ENCODE measurements at regions not wholly inside any gene's neighbourhood (a gene's known extent, or its start where the extent isn't known, plus 50 kb on each side); places are given as distances from the start of the nearest gene placed in this dataset.

GRCh38 chr6:106883808-106884262, 90.7 kb downstream of the CD24 start:
- H3K9me3 ChIP-seq (replicated peaks; ENCODE audit: control insufficient read depth, insufficient read depth, low read depth, low read length): no peaks in the 10 kb centered on the region
- WGBS (ENCODE audit: insufficient coverage, low coverage, missing lambda C conversion rate): 5% methylated on average over 4 of the region's 4 CpGs
- no peak overlapping the region for H3K4me3 ChIP-seq
- no peaks in the 10 kb centered on the region for H3K36me3 ChIP-seq (ENCODE audit: control insufficient read depth, insufficient read depth, low read length)
- no peak overlapping the region; a peak in 1 of 4 replicates for H3K9ac ChIP-seq (ENCODE audit: insufficient read depth in 1 of 2, low read depth in 2 of 2, low read length in 2 of 2)
- POLR2A ChIA-PET: no interaction called here
- peak overlapping the region; percentile 49; the same call in 2 of the 3 replicates for H3K27ac ChIP-seq (ENCODE audit: extremely low read depth, low read depth, low read length)
- H3K9me1 ChIP-seq (ENCODE audit: control insufficient read depth, insufficient read depth, low read length): peaks cover 3% of the 10 kb centered on the region
- BruUV-seq (replicated peaks): no TSS peak
- CTCF ChIA-PET (ENCODE audit: low intra/inter-chr PET ratio): no interaction called here
- ATAC-seq: peak; percentile 77
- H3K27me3 ChIP-seq (ENCODE audit: control insufficient read depth in 2 of 2, insufficient read depth in 2 of 2, low read length in 2 of 2): no peaks in the 10 kb centered on the region; a peak in 1 of 5 replicates
- DNase-seq (ENCODE audit: extremely low read depth in 1 of 4, low spot score in 3 of 4): peak in 2 of 4 experiments; percentile 45 to 72
- H3K4me1 ChIP-seq (replicated peaks in 1 of 2; ENCODE audit: control insufficient read depth in 2 of 2, insufficient read depth in 2 of 2, low read length in 2 of 2): peaks cover 5 to 38% of the 10 kb centered on the region in 2 experiments
- in situ Hi-C loops (cut with MboI) (no loop called here), intact Hi-C loops (cut with micrococcal nuclease) (loop anchor here (2.0 kb wide), 1 partner anchor 95 kb away; no protein-coding TSS in a partner anchor)
- no peaks in the 10 kb centered on the region for H3K79me2 ChIP-seq (ENCODE audit: control insufficient read depth, insufficient read depth, low read length)
- no peaks in the 10 kb centered on the region for H4K20me1 ChIP-seq (replicated peaks; ENCODE audit: control insufficient read depth, insufficient read depth, low read length)
- no peak for FAIRE-seq
- H2AFZ ChIP-seq (ENCODE audit: low read depth, low read length): peak overlapping the region; percentile 89
- no peak overlapping the region for H3K4me2 ChIP-seq (ENCODE audit: insufficient read depth, low read length)
- peak; percentile 58 for TF ChIP-seq L3MBTL2 (IDR thresholded peaks at IDR 0.05)
- TF ChIP-seq ZKSCAN3 (CRISPR knock-in tag; IDR thresholded peaks at IDR 0.05): no peak
- TF ChIP-seq CBFB (CRISPR knock-in tag; IDR thresholded peaks at IDR 0.05): no peak
- TF ChIP-seq, protein P1, sequence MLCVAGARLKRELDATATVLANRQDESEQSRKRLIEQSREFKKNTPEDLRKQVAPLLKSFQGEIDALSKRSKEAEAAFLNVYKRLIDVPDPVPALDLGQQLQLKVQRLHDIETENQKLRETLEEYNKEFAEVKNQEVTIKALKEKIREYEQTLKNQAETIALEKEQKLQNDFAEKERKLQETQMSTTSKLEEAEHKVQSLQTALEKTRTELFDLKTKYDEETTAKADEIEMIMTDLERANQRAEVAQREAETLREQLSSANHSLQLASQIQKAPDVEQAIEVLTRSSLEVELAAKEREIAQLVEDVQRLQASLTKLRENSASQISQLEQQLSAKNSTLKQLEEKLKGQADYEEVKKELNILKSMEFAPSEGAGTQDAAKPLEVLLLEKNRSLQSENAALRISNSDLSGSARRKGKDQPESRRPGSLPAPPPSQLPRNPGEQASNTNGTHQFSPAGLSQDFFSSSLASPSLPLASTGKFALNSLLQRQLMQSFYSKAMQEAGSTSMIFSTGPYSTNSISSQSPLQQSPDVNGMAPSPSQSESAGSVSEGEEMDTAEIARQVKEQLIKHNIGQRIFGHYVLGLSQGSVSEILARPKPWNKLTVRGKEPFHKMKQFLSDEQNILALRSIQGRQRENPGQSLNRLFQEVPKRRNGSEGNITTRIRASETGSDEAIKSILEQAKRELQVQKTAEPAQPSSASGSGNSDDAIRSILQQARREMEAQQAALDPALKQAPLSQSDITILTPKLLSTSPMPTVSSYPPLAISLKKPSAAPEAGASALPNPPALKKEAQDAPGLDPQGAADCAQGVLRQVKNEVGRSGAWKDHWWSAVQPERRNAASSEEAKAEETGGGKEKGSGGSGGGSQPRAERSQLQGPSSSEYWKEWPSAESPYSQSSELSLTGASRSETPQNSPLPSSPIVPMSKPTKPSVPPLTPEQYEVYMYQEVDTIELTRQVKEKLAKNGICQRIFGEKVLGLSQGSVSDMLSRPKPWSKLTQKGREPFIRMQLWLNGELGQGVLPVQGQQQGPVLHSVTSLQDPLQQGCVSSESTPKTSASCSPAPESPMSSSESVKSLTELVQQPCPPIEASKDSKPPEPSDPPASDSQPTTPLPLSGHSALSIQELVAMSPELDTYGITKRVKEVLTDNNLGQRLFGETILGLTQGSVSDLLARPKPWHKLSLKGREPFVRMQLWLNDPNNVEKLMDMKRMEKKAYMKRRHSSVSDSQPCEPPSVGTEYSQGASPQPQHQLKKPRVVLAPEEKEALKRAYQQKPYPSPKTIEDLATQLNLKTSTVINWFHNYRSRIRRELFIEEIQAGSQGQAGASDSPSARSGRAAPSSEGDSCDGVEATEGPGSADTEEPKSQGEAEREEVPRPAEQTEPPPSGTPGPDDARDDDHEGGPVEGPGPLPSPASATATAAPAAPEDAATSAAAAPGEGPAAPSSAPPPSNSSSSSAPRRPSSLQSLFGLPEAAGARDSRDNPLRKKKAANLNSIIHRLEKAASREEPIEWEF (CRISPR knock-in tag; IDR thresholded peaks at IDR 0.05): no peak
- no peak for TF ChIP-seq ETV5 (CRISPR knock-in tag; IDR thresholded peaks at IDR 0.05; ENCODE audit: low read depth)
- no peak for TF ChIP-seq PHTF2 (CRISPR knock-in tag; IDR thresholded peaks at IDR 0.05)
- no peak for TF ChIP-seq ZNF133 (CRISPR knock-in tag; IDR thresholded peaks at IDR 0.05)
- 0 out of 2 replicates have a peak, but pooled peaks have one; percentile 35 for TF ChIP-seq ARID3A (IDR thresholded peaks at IDR 0.05; ENCODE audit: borderline replicate concordance, low read depth, low read length)
- TF ChIP-seq CLOCK (CRISPR knock-in tag; IDR thresholded peaks at IDR 0.05; ENCODE audit: borderline replicate concordance): no peak
- no peak for TF ChIP-seq THRB (CRISPR knock-in tag; conservative IDR thresholded peaks at IDR 0.05)
- peak in 1 of 2 experiments; percentile 53; a peak in 1 of 4 replicates for TF ChIP-seq RAD21 (CRISPR knock-in tag; conservative IDR thresholded peaks at IDR 0.05 in 1 of 2, IDR thresholded peaks at IDR 0.05 in 1 of 2)

Measured in K562 (cell line).